HG02798 (cell line): ENCODE measurements at regions not wholly inside any gene's neighbourhood (a gene's known extent, or its start where the extent isn't known, plus 50 kb on each side); places are given as distances from the start of the nearest gene placed in this dataset.
"Not testable (repeated sequence)": the region's sequence is repeated elsewhere in the genome, so short reads cannot be mapped to it uniquely, and the experiment has no call there.

Experiments used
- ATAC-seq: cut with Tn5 transposase; IDR thresholded peaks from one replicate; pipeline ENCODE4 v1.9.1; 2021; ENCODE audit warnings: mild to moderate bottlenecking; ENCODE audit not compliant: unreplicated experiment, poor library complexity

DNA sequence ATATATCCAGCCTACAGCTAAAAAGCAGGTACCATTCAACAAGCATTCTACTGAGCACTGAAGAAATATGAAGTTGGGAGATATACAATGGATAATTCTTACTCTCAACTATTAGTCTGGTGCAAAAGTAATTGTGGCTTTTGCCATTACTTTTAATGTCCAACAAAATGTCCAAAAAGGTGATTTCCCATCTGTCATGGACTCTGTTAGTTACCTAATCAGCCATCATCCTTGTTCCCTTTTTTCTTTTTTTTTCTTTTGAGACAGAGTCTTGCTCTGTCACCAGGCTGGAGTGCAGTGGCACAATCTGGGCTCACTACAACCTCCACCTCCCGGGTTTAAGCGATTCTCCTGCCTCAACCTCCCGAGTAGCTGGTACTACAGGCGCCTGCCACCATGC, 76.6 kb upstream of the MON1B start:
- not testable (repeated sequence) for ATAC-seq

DNA sequence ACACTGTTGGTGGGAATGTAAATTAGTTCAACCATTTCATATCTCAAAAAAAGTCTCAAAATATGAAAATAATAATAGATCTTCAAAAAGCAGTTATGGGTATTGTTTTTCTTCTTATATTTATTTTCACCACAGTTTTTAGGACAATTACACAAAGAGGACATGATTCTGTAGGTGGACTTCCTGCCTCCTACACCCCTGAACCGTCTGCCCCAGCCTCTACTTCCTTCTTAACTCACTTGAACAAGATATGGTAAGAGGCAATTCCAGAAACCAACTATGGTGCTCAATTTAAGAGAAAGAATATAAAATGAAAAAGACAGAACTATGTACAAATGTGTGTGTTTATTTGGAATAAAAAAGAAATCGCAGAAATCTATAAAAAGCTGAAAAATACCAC, 74.1 kb upstream of the MON1B start:
- no peak for ATAC-seq

DNA sequence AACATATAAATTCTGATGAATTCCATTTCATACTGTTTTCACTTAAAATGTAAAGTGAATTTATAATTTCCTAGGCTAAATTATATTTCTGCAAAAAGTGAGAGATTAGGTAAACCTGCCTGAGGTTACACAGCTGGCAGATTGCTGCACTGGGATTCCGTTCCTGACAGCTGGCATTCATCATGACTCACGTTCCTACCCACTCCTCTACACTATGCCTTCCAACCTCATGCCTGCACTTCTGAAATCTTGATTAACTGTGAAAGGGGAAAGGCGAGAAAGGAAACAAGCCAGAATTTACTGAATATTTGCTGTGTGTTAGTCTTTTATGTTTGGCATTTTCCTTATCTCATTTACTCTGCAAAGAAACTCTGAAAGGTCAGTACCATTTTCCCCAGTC, 73.3 kb upstream of the MON1B start:
- ATAC-seq, result no peak

DNA sequence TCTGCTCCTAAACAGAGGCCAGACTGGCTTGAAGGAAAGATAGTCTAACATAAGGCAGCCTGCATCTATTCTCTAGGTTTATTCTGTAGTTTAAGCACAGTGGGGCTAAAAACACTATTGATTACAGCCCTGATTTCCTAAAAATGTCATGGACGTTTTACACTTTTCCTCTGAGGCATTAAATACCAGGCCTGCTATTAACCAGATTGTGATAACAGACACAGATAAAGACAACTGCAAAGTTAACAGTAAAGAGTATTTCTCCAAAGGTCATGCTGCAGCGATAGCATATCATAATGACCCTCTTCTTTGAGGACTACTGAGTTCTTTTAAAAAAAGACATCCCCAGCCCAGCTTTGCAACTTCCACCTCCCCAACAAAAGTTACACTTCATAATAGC, 59.6 kb upstream of the MON1B start:
- ATAC-seq, result no peak

DNA sequence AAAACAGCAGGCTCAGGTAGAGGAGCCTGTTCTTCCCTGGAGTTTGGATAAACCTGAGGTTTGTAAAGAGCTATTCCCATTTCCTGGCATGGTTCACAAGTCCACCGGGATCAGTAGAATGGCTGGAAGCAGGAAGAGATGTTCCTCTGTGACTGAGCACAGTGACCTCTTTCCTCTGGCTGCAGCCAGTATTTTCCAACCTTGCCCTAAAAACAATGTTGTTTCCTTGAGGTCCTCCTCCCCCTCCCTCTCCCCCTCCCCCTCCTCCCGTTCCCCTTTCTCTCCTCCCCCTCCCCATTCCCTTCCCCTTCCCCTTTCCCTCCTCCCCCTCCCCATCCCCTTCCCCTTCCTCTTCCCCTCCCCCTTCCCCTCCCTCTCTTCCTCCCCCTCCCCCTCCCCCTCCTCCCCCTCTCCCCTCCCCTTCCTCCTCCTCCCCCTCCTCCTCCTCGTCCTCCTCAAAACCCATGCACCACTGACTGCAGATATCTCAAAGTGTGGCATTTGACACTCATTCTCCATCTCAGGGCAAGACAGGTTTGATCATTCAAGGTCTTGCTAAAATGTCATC, 58.9 kb upstream of the MON1B start:
- no peak for ATAC-seq

DNA sequence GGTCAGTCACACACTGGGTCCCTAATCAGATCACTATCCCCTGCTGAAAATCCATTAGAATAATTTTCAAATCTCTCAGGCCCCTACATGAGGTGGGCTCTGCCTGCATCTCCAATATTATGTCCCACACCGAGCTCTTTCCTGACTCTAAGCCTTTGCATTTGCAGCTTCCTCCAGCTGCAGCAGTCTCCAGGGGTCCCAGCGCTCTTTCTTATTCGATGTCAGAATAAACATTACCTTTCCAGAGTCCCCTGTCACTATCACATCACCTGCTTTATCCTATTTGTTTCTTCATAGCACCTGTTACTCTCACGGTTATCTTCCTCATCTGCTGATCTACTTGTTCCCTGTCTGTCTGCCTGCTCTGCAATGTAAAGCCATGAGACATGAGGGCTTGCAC, 57.3 kb upstream of the MON1B start:
- ATAC-seq, result no peak

DNA sequence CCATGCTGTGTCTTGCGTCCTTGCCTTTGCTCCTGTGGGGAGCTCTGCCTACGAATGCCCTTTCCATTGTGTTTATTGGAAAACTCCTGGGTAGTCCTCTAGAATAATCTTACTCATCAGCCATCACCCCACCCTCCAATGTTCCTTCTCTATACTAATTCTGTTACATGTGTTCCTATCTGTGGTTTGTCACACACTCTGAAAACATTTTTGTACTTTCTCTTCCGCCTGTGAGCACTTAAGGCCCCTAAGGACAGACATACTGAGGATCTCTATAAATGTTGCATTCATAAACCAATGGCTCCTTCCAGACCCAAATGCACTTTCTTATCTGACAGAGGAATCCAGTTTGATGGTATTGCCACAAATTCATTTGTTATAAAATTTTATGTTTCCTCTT, 53.9 kb upstream of the MON1B start:
- ATAC-seq, result no peak
